IMR-90 (cell line): ENCODE measurements at regions not wholly inside any gene's neighbourhood (a gene's known extent, or its start where the extent isn't known, plus 50 kb on each side); places are given as distances from the start of the nearest gene placed in this dataset.

Source experiments
- ATAC-seq: fragments of 200-7000 bp; cut with Tn5 transposase; 2 replicates; pipeline ENCODE4 v1.9.1; 2020; ENCODE audit warnings: low read depth, mild to moderate bottlenecking, moderate library complexity
- BruUV-seq: library from RNA; stranded (reverse); fragments of 400-500 nt; replicated peaks from 2 replicates; lab custom pipeline; 2021; lab: Mats Ljungman, UMichigan
- CTCF ChIA-PET: fragments of 300-600 bp; formaldehyde crosslinking; extraction: SDS; loops from one replicate; lab custom pipeline; 2021; ENCODE audit warnings: antibody characterized with exemption; lab: Yijun Ruan, JAX
- POLR2A ChIA-PET: fragments of 300-600 bp; sonication (Branson Sonifier 250); formaldehyde crosslinking; loops from one replicate; lab custom pipeline; 2022; ENCODE audit warnings: antibody characterized with exemption; ENCODE audit not compliant: unreplicated experiment; lab: Charles Lee
- DNase-seq: peaks from one replicate; pipeline ENCODE4 v3.0.0; 2013
- H2AFZ ChIP-seq: replicated peaks from 2 replicates; pipeline ENCODE3; 2013; ENCODE audit warnings: low read length, mild to moderate bottlenecking; ENCODE audit not compliant: poor library complexity
- H2AK5ac ChIP-seq: 2 replicates; pipeline ENCODE4 v1.6.1; 2013; ENCODE audit warnings: low read depth, low read length, inconsistent platforms
- H2AK9ac ChIP-seq: replicated peaks from 2 replicates; pipeline ENCODE3; 2013; ENCODE audit warnings: mild to moderate bottlenecking, low read depth, low read length, moderate library complexity; ENCODE audit not compliant: poor library complexity
- H2BK120ac ChIP-seq: 2 replicates; pipeline ENCODE4 v1.6.1; 2013; ENCODE audit warnings: low read depth, low read length, inconsistent platforms
- H2BK15ac ChIP-seq: 3 replicates; pipeline ENCODE4 v1.6.1; 2013; ENCODE audit warnings: low read depth, low read length, inconsistent platforms
- H2BK20ac ChIP-seq: 2 replicates; pipeline ENCODE4 v1.6.1; 2013; ENCODE audit warnings: low read depth, mild to moderate bottlenecking, inconsistent platforms, low read length, moderate library complexity
- H2BK5ac ChIP-seq: 2 replicates; pipeline ENCODE4 v1.6.1; 2013; ENCODE audit warnings: mild to moderate bottlenecking, low read depth, low read length, inconsistent platforms; ENCODE audit not compliant: poor library complexity, severe bottlenecking
- H3K14ac ChIP-seq: replicated peaks from 2 replicates; pipeline ENCODE4 v1.6.1; 2013; ENCODE audit warnings: low read depth, low read length, inconsistent platforms
- H3K18ac ChIP-seq: 2 replicates; pipeline ENCODE4 v1.6.1; 2013; ENCODE audit warnings: low read depth, low read length, control low read depth
- H3K23ac ChIP-seq: 2 replicates; pipeline ENCODE4 v1.6.1; 2013; ENCODE audit warnings: low read depth, low read length, inconsistent platforms
- H3K27ac ChIP-seq: 2 replicates; pipeline ENCODE4 v1.5.1; 2013; ENCODE audit warnings: mild to moderate bottlenecking, control low read depth, low read length; ENCODE audit not compliant: insufficient read depth
- H3K27me3 ChIP-seq: 2 replicates; pipeline ENCODE4 v1.6.1; 2013; ENCODE audit warnings: low read length; ENCODE audit not compliant: control insufficient read depth, insufficient read depth
- H3K36me3 ChIP-seq: 2 replicates; pipeline ENCODE4 v1.6.1; 2013; ENCODE audit warnings: low read length, mixed read lengths; ENCODE audit not compliant: control insufficient read depth, insufficient read depth
- H3K4ac ChIP-seq: 2 replicates; pipeline ENCODE4 v1.6.1; 2013; ENCODE audit warnings: low read depth, low read length, inconsistent platforms
- H3K4me1 ChIP-seq: 2 replicates; pipeline ENCODE4 v1.6.1; 2013; ENCODE audit warnings: low read length, mixed read lengths; ENCODE audit not compliant: control insufficient read depth, insufficient read depth
- H3K4me2 ChIP-seq: 2 replicates; pipeline ENCODE4 v1.6.1; 2013; ENCODE audit warnings: low read depth, mild to moderate bottlenecking, control low read depth, low read length, moderate library complexity
- H3K4me3 ChIP-seq: 2 replicates; pipeline ENCODE4 v1.5.1; 2013; ENCODE audit warnings: low read depth, mild to moderate bottlenecking, control low read depth, low read length, moderate library complexity; ENCODE audit not compliant: insufficient read depth
- H3K56ac ChIP-seq: 2 replicates; pipeline ENCODE4 v1.6.1; 2013; ENCODE audit warnings: low read length, inconsistent platforms; ENCODE audit not compliant: insufficient read depth; ENCODE audit errors: extremely low read depth
- H3K79me1 ChIP-seq, 2 experiments: 2 replicates each; pipeline ENCODE4 v1.6.1; 2013; ENCODE audit warnings: low read length in 2 of 2, inconsistent platforms in 1 of 2, low read depth in 1 of 2
- H3K9ac ChIP-seq: 2 replicates; pipeline ENCODE4 v1.6.1; 2013; ENCODE audit warnings: low read depth, low read length, control low read depth
- H3K9me1 ChIP-seq: 2 replicates; pipeline ENCODE4 v1.6.1; 2013; ENCODE audit warnings: low read length, inconsistent platforms; ENCODE audit not compliant: insufficient read depth
- H3K9me3 ChIP-seq: 2 replicates; pipeline ENCODE4 v1.6.1; 2013; ENCODE audit warnings: low read length; ENCODE audit not compliant: control insufficient read depth, insufficient read depth
- H4K20me1 ChIP-seq: 2 replicates; pipeline ENCODE4 v1.6.1; 2013; ENCODE audit warnings: low read length, inconsistent platforms; ENCODE audit not compliant: insufficient read depth
- H4K5ac ChIP-seq: 2 replicates; pipeline ENCODE4 v1.6.1; 2013; ENCODE audit warnings: mild to moderate bottlenecking, low read depth, low read length, control low read depth
- H4K8ac ChIP-seq, 2 experiments: 2 replicates each; pipeline ENCODE4 v1.6.1; 2013; ENCODE audit warnings: low read depth in 2 of 2, low read length in 2 of 2, control low read depth in 1 of 2, inconsistent platforms in 1 of 2
- H4K91ac ChIP-seq: 2 replicates; pipeline ENCODE4 v1.6.1; 2013; ENCODE audit warnings: low read depth, low read length, inconsistent platforms; ENCODE audit not compliant: insufficient read depth
- BHLHE40 ChIP-seq: fragments of 150-350 bp; IDR thresholded peaks from 2 replicates; pipeline ENCODE4 v1.6.1; 2016; ENCODE audit warnings: mild to moderate bottlenecking, low read depth, low read length
- CEBPB ChIP-seq: IDR thresholded peaks from 2 replicates; pipeline ENCODE4 v1.6.1; 2012; ENCODE audit warnings: low read depth, low read length, improper control_type of control experiment
- CHD1 ChIP-seq: IDR thresholded peaks from 2 replicates; pipeline ENCODE4 v1.6.1; 2012; ENCODE audit warnings: low read depth, low read length, improper control_type of control experiment
- CTCF ChIP-seq: conservative IDR thresholded peaks from 2 replicates; pipeline ENCODE4 v1.5.1; 2012; ENCODE audit warnings: mild to moderate bottlenecking, low read depth, low read length, improper control_type of control experiment
- FOS ChIP-seq: fragments of 150-350 bp; IDR thresholded peaks from 2 replicates; pipeline ENCODE4 v1.6.1; 2016; ENCODE audit warnings: low read depth, low read length
- MAFK ChIP-seq: IDR thresholded peaks from 2 replicates; pipeline ENCODE4 v1.6.1; 2012; ENCODE audit warnings: low read depth, low read length, improper control_type of control experiment
- MAZ ChIP-seq: IDR thresholded peaks from 2 replicates; pipeline ENCODE4 v1.6.1; 2012; ENCODE audit warnings: low read depth, mild to moderate bottlenecking, low read length, improper control_type of control experiment, moderate library complexity, borderline replicate concordance
- MXI1 ChIP-seq: IDR thresholded peaks from 2 replicates; pipeline ENCODE4 v1.6.1; 2012; ENCODE audit warnings: low read depth, mild to moderate bottlenecking, low read length, moderate library complexity, borderline replicate concordance
- NFE2L2 ChIP-seq: fragments of 150-350 bp; IDR thresholded peaks from 2 replicates; pipeline ENCODE4 v1.6.1; 2016; ENCODE audit warnings: low read depth, mild to moderate bottlenecking, low read length
- POLR2A ChIP-seq: IDR thresholded peaks from 2 replicates; pipeline ENCODE4 v1.6.1; 2012; ENCODE audit warnings: mild to moderate bottlenecking, low read depth, low read length
- RAD21 ChIP-seq: IDR thresholded peaks from 2 replicates; pipeline ENCODE4 v1.6.1; 2012; ENCODE audit warnings: low read length, improper control_type of control experiment
- RCOR1 ChIP-seq: IDR thresholded peaks from 2 replicates; pipeline ENCODE4 v1.6.1; 2012; ENCODE audit warnings: mild to moderate bottlenecking, low read length, improper control_type of control experiment; ENCODE audit not compliant: insufficient replicate concordance
- RFX5 ChIP-seq: IDR thresholded peaks from 2 replicates; pipeline ENCODE4 v1.8.0; 2012; ENCODE audit warnings: low read depth, mild to moderate bottlenecking, low read length, moderate library complexity
- SMC3 ChIP-seq: fragments of 150-350 bp; IDR thresholded peaks from 2 replicates; pipeline ENCODE4 v1.6.1; 2016; ENCODE audit warnings: low read depth, mild to moderate bottlenecking, antibody characterized with exemption, low read length, moderate library complexity
- dilution Hi-C: fragments of 300-500 bp; cut with HindIII; formaldehyde crosslinking; loops from one replicate; pipeline ENCODE4 v1.14.3; 2018; ENCODE audit warnings: low sequenced_read_pairs; ENCODE audit not compliant: unreplicated experiment
- in situ Hi-C: fragments of 300-500 bp; cut with MboI; formaldehyde crosslinking; loops from 3 replicates; pipeline ENCODE4 v1.14.3; 2019; ENCODE audit warnings: low sequenced_read_pairs, inconsistent platforms, mixed read lengths
- intact Hi-C: fragments of 100-400 bp; cut with micrococcal nuclease; formaldehyde crosslinking; loops from 2 replicates; pipeline ENCODE4 v1.10.0; 2022
- TF ChIP-seq, protein P1 (sequence below): fragments of 150-350 bp; IDR thresholded peaks from 2 replicates; pipeline ENCODE4 v1.6.1; 2016; ENCODE audit warnings: low read depth, mild to moderate bottlenecking, low read length, moderate library complexity, borderline replicate concordance
- TF ChIP-seq, protein P2 (sequence below): fragments of 150-350 bp; IDR thresholded peaks from 2 replicates; pipeline ENCODE4 v1.6.1; 2017; ENCODE audit warnings: mild to moderate bottlenecking, antibody characterized with exemption, low read length, low read depth

DNA sequence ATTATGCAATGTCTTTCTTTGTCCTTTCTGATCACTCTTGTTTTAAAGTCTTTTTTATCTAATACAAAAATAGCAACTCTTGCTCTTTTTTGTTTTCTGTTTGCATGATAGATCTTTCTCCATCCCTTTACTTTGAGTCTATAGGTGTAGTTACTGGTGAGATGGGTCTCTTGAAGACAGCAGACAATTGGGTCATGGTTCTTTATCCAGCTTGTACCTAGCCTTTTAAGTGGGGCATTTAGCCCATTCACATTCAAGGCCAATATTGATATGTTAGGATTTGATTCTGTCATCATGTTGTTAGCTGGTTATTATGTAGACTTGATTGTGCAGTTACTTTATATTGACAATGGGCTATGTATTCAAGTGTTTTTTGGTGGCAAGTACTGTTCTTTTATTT is 245.9 kb upstream of the TARS1 start:
- Histone ChIP-seq H3K79me1 (no peaks in the 10 kb centered on the region), H2BK15ac (peak overlapping the region; percentile 65; the same call in 1 of the 3 replicates), H3K56ac (no peak overlapping the region), H3K4me2 (no peak overlapping the region), H2BK120ac (peak overlapping the region; percentile 78), H4K8ac (no peak overlapping the region), H3K9me3 (no peaks in the 10 kb centered on the region; the same call in 1 of the 2 replicates), H3K9ac (no peak overlapping the region), H3K4me1 (no peaks in the 10 kb centered on the region; the same call in 1 of the 2 replicates), H3K4me3 (no peak overlapping the region), H2BK20ac (peak overlapping the region; percentile 86; the same call in 1 of the 2 replicates), H3K14ac (no peak overlapping the region), H3K18ac (peak overlapping the region; percentile 61; the same call in 1 of the 2 replicates), H3K23ac (no peak overlapping the region), H3K9me1 (no peaks in the 10 kb centered on the region), H3K4ac (peak overlapping the region; percentile 55; the same call in 1 of the 2 replicates), H4K5ac (peak overlapping the region; percentile 34; the same call in 1 of the 2 replicates), H2AFZ (no peak overlapping the region), H4K20me1 (no peaks in the 10 kb centered on the region), H3K27me3 (no peaks in the 10 kb centered on the region), H2BK5ac (peak overlapping the region; percentile 84), H4K91ac (peak overlapping the region; percentile 54; the same call in 1 of the 2 replicates), H3K27ac (no peak overlapping the region), H2AK5ac (peak overlapping the region; percentile 80; the same call in 1 of the 2 replicates), H3K36me3 (no peaks in the 10 kb centered on the region), H2AK9ac (no peak overlapping the region)
- TF ChIP-seq MXI1 (no peak), MAFK (no peak), CHD1 (no peak), RFX5 (no peak), RCOR1 (no peak), FOS (no peak), POLR2A (no peak), SMC3 (no peak), NFE2L2 (no peak), MAZ (no peak), CTCF (no peak), RAD21 (no peak), CEBPB (no peak), BHLHE40 (no peak)
- TF ChIP-seq, protein P1, sequence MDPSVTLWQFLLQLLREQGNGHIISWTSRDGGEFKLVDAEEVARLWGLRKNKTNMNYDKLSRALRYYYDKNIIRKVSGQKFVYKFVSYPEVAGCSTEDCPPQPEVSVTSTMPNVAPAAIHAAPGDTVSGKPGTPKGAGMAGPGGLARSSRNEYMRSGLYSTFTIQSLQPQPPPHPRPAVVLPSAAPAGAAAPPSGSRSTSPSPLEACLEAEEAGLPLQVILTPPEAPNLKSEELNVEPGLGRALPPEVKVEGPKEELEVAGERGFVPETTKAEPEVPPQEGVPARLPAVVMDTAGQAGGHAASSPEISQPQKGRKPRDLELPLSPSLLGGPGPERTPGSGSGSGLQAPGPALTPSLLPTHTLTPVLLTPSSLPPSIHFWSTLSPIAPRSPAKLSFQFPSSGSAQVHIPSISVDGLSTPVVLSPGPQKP, result no peak
- TF ChIP-seq, protein P2, sequence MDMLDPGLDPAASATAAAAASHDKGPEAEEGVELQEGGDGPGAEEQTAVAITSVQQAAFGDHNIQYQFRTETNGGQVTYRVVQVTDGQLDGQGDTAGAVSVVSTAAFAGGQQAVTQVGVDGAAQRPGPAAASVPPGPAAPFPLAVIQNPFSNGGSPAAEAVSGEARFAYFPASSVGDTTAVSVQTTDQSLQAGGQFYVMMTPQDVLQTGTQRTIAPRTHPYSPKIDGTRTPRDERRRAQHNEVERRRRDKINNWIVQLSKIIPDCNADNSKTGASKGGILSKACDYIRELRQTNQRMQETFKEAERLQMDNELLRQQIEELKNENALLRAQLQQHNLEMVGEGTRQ, result no peak
- in situ Hi-C loops (loop anchor here (25.0 kb wide), 2 partner anchors 217 to 708 kb away; no protein-coding TSS in a partner anchor), dilution Hi-C loops (no loop called here), intact Hi-C loops (loop anchor here (5.0 kb wide), 1 partner anchor 62 kb away; no protein-coding TSS in a partner anchor)
- POLR2A ChIA-PET, result no interaction called here
- no peak for DNase-seq
- no peak for ATAC-seq
- CTCF ChIA-PET, result no interaction called here
- no TSS peak for BruUV-seq
